NCI-H1417 (cell line): ENCODE measurements at regions not wholly inside any gene's neighbourhood (a gene's known extent, or its start where the extent isn't known, plus 50 kb on each side); places are given as distances from the start of the nearest gene placed in this dataset.

Experiments
- DNase-seq, 3 experiments: peaks; one replicate each; lab custom pipeline; 2025; lab: John Stamatoyannopoulos, UW

- DNase-seq = no peak
Measured at GRCh38 chr9:12271421-12271891, 421.7 kb upstream of the TYRP1 start.

DNA sequence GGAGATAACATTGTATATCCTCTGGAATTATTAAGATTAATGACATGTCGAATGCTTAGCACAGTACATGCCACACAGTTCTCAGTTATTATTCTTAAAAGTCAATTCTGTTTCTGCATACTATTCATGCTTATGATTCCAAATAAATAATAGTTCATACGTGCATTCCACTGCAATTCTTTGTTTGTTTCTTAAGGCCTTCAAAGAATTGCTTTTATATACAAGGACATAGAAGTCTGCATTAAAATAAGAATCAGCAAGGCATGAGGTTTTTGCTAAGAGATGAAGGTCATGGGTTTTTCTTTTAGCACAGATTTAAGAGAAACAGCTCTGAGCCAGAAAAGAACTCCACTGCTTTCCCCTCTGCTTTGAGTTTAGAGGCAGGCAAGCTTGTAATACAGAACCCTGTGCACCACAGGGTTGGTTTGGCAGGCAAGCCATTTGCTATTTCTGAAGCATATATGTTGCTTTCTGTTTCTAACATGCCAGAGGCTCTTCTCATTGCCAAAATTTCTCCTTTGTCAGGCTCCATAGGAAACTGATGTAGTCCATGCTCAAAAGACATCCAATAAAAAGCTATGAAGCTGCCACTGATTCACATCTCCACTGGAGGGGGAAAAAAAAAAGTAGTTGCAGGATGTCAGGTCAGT lies 420.6 kb upstream of the TYRP1 start:
- DNase-seq = no peak

DNA sequence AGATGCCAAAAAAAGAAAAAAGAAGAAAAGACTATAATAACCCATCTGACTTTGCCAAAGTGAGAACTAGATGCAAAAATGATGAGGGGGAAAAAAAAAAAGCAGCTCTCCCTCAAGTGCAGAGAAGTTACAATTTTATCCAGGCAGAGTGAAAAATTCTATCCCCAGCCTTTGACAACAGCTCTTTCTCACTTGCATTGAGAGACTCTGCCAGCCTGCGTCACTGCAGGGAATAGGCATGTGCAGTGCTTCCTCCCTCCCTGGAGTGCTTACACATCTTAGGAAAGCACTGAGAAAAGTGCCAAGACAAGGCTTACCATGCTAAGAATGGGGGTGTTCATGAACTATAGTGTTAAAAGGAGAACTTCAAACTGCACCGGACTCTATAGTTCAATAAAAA lies 418.6 kb upstream of the TYRP1 start:
- no peak for DNase-seq

DNA sequence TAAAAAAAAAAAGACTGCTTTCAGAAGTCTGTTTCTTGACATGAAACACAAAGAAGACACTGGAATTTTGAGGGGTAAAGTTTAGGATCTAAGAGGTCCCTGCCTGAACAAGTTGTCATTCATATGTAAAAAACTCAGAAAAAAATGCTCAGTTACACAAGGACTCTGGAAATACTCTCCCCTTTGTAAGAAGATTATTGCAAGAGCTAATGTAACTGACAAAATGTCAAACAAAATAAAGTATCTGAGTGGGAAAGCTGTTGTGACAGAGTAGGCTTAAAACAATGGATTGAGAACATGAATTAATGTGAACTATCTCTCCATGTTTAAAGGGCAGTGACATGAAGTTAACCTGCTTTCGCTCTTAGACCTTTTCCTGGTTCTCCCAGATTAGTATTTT lies 416.7 kb upstream of the TYRP1 start:
- no peak for DNase-seq

DNA sequence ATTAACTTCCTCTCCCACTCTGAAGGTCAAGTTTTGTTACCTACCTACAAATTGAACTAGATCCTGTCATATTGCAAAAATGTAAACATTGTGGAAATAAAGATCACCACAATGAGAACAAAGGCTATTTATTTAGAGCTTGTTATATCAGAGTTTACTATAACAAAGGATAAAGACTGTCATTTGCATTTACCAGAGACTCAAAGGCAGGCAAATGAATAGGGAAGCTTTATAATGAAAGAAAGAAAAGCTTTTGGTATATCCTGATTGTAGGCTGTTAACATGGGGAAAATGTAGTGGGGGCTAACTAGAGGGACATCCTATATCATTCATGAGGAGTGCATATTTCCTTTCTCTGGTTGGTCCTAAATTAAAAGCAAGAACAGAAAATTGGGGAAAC lies 403.5 kb upstream of the TYRP1 start:
- DNase-seq = peak in 1 of 3 experiments; percentile 1

- DNase-seq = no peak
Measured at GRCh38 chr9:12290166-12290869, 402.9 kb upstream of the TYRP1 start.

DNA sequence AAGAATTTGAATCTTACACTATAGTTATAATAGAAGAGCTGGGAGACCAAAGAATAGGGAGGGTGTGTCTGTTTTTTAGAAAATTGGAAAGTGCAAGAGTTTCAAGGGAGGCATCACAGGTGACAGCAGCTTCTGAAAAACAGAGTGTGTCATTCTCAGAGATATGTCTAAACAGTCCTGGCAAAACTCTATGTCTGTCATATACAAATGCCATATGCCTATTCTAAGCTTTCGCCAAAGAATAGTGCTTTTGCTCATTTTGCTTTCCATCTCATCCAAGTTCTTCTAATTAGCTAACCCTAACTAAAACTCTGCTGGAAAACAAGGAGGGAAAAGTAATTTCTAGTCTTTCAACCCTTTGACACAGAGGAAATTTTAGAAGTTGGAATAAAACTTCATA lies 388.0 kb upstream of the TYRP1 start:
- no peak for DNase-seq

- DNase-seq = no peak
Measured at GRCh38 chr9:12314589-12314988, 378.6 kb upstream of the TYRP1 start.

GRCh38 chr9:12318732-12319685 lies 374.2 kb upstream of the TYRP1 start:
- no peak for DNase-seq

DNA sequence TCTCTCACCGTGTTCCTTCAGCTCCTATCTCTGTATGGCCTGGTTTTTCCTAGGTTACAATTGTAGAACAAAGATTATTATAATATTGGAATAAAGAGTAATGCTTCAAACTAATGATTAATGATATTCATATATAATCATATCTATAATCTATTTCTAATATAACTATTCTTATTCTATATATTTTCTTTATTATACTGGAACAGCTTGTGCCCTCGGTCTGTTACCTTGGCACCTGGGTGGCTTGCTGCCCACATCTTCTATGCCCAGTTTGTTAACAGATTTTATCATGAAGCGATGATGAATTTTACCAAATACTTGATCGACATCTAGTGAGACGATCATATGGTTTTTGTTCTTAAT lies 363.6 kb upstream of the TYRP1 start:
- DNase-seq = no peak

GRCh38 chr9:12333966-12334365 lies 359.2 kb upstream of the TYRP1 start:
- DNase-seq = peak in 1 of 3 experiments; percentile 7

GRCh38 chr9:12350775-12351174 lies 342.4 kb upstream of the TYRP1 start:
- no peak for DNase-seq

DNA sequence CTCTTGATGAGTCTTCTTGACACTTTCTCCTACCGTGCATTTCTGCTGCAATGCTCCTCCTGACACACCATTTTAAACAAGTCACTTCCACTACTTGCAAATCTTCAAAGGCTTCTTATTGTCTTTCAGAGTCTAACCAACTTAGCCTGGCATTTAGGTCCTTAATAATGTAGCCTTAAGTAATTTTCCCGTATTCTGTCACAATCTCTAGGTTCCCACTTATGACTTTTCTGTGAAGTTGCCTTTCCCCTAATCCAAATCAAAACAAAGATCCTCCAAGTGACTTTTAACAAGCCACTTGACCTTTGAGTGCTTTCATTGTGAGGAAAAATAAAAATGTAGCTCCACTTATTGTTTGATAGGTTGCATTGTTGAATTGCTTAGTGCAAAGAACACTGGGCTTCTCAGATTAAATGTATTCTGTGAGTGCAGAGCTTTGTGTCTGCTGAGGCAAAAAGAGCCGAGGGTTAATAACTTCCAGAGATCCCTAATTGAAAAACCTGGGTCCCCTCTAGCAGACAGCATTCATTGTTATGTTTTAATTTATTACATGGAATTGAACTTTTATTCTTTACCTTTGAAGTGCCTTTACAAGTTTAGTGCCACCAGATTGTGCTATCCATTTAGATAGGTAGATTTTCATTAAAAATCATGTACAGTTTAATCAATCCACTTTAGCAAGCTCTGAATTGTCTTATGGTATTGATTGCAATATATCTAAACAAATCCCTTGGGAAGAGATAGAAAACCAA lies 341.7 kb upstream of the TYRP1 start:
- DNase-seq = peak in 2 of 3 experiments; percentile 1 to 3

DNA sequence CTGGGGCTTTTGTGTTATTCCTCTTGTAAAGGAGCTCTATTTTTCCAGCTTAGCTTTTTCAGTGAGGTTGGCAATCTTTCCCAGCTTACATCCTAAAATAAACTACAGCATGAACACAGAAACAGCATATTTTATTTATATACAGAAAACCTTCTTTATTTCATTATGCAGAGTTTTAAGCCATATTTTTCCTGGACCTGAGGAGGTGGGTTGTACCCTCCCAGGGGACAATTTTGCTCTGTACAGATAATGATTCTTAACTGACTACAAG lies 341.2 kb upstream of the TYRP1 start:
- no peak for DNase-seq

DNA sequence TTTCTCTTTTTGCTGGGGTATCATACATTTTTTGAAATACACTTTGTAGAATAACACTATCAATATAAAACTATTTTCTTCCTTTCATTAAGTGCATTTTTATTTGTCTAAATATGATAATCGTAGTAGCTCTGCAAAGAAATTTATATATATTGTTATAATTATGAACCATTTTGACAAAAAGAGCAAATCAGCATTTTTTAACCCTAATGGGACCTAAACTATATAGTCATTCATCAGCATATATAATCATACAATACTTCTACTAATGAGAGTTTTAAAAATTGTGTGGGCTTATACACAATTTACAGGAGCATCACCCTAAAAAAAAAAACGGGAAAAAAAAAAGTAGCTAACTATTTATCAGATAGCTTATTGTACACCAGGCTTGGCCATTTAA lies 329.7 kb upstream of the TYRP1 start:
- no peak for DNase-seq

DNA sequence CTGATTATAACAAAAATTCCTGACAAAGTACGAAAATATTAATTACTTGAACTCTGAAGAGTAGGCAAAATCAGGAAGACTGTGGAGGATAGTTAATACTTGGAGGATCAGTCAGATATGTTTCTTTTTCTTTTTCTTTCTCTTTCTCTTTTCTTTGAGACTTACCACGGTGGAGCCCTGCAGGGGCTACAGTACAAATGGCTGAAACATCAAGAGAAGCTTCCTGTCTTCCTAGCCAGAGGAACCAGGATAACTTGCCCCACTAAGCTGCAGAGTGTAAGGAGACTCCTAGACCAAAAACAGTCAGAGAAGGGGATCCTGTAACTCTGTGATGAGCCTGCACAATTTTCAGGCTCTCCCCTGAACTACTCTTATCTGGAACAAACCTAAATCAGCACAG lies 324.6 kb upstream of the TYRP1 start:
- DNase-seq = no peak

GRCh38 chr9:12391839-12392509 lies 301.2 kb upstream of the TYRP1 start:
- DNase-seq = peak in 1 of 3 experiments; percentile 25

DNA sequence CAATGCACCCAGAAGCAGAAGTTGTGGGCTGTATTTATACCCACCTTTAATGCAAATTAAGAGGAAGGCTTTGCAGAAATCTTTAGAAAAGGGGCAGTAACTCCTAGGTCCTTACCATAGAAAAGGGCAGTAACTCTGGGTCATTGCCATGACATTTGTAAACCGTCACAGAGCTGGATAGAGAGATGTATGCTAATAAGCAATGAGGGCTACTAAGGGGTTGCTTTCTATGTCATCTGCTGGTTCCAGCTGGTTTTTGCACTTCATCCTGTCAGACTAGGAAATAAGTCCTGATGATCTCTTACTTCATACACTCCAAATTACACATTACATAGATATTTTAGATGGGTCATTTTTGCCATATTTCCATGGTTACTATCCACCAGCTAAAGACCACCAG lies 299.1 kb upstream of the TYRP1 start:
- no peak for DNase-seq

- no peak for DNase-seq
Measured at GRCh38 chr9:12403721-12404120, 289.5 kb upstream of the TYRP1 start.

- peak in 1 of 3 experiments; percentile 21 for DNase-seq
Measured at GRCh38 chr9:12413986-12414385, 279.2 kb upstream of the TYRP1 start.

DNA sequence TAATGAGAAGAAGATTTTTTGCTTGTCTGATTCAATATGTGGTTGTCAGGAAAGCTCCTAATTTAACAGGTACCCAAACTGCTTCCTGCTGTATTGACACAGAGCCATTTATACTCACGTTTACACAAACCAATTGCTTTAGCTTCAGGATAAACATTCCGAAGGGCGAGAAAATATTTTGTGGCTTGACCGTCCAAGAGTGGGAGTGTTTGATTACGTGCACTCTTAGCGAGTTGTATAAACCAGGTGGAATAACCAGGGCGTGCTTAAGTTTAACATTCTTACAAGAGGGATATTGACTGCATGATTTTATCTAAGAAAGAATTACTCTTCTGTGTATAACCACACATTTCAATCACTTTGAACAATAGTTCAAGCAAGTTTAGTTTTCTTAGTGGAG lies 278.7 kb upstream of the TYRP1 start:
- DNase-seq = peak in 1 of 3 experiments; percentile 35

DNA sequence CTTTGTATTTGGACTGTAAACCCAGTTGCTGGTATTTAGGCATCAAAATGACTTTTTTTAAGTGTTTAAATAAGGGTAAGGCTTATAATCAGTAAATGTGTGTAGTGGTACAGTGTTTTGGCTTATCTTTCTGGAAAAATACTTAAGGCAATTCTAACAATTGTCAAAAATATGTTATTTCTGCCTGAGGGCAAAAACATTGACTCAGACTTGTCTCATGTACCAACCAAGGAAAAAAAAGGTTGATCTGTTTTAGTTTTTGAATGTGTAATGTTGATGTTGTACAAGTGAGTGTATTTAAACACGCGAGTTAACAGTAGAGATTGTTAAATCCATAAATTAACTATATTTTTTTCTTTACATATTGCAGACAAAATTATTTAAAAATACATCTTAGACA lies 277.8 kb upstream of the TYRP1 start:
- DNase-seq = no peak
